Panc1 (cell line): ENCODE measurements at regions not wholly inside any gene's neighbourhood (a gene's known extent, or its start where the extent isn't known, plus 50 kb on each side); places are given as distances from the start of the nearest gene placed in this dataset.

Source experiments
- ATAC-seq: fragments of 200-7000 bp; cut with Tn5 transposase; 2 replicates; pipeline ENCODE4 v1.9.1; 2020; ENCODE audit warnings: mild to moderate bottlenecking, moderate library complexity
- BruUV-seq: library from RNA; stranded (reverse); fragments of 400-500 nt; replicated peaks from 2 replicates; lab custom pipeline; 2021; lab: Mats Ljungman, UMichigan
- CTCF ChIA-PET: fragments of 300-600 bp; sonication (Branson Sonifier 250); formaldehyde crosslinking; loops from one replicate; lab custom pipeline; 2022; ENCODE audit warnings: antibody characterized with exemption; lab: Charles Lee
- POLR2A ChIA-PET: fragments of 300-600 bp; sonication (Branson Sonifier 250); formaldehyde crosslinking; loops from one replicate; lab custom pipeline; 2022; ENCODE audit warnings: antibody characterized with exemption; lab: Charles Lee
- DNase-seq: peaks from one replicate; pipeline ENCODE4 v3.0.0-alpha.2; 2010; ENCODE audit warnings: low read depth, low spot score
- H3K27ac ChIP-seq: 2 replicates; pipeline ENCODE4 v1.5.1; 2011; ENCODE audit warnings: mild to moderate bottlenecking, low read length, inconsistent platforms
- H3K27me3 ChIP-seq: fragments of 200-500 bp; sonication (Bioruptor generic); 2 replicates; pipeline ENCODE4 v1.6.0; 2014; ENCODE audit warnings: low read length, inconsistent platforms; ENCODE audit not compliant: control insufficient read depth, insufficient read depth
- H3K36me3 ChIP-seq: fragments of 200-500 bp; sonication (Bioruptor generic); 2 replicates; pipeline ENCODE4 v1.5.1; 2014; ENCODE audit warnings: inconsistent platforms, mild to moderate bottlenecking, low read length, moderate library complexity; ENCODE audit not compliant: control insufficient read depth, insufficient read depth
- H3K4me1 ChIP-seq: 2 replicates; pipeline ENCODE4 v1.5.1; 2011; ENCODE audit warnings: inconsistent platforms, mild to moderate bottlenecking, low read length, moderate library complexity; ENCODE audit not compliant: control insufficient read depth, insufficient read depth
- H3K4me3 ChIP-seq, 2 experiments: 2 replicates each; pipeline ENCODE4 v1.5.1; 2011 to 2012; ENCODE audit warnings: low read depth in 2 of 2, low read length in 2 of 2, mild to moderate bottlenecking in 2 of 2, inconsistent platforms in 1 of 2, moderate library complexity in 1 of 2
- H3K9me3 ChIP-seq: fragments of 200-500 bp; sonication (Bioruptor generic); 2 replicates; pipeline ENCODE4 v1.5.1; 2014; ENCODE audit warnings: low read depth, mild to moderate bottlenecking, inconsistent platforms, low read length, moderate library complexity; ENCODE audit not compliant: control insufficient read depth, insufficient read depth
- CTCF ChIP-seq: fragments of 450-650 bp; IDR thresholded peaks from 2 replicates; pipeline ENCODE4 v1.5.1; 2017; ENCODE audit warnings: mild to moderate bottlenecking
- POLR2AphosphoS5 ChIP-seq: IDR thresholded peaks from 2 replicates; pipeline ENCODE4 v1.6.1; 2012; ENCODE audit warnings: mild to moderate bottlenecking, low read depth, low read length, moderate library complexity
- REST ChIP-seq, 2 experiments: IDR thresholded peaks; 2 replicates each; pipeline ENCODE4 v1.6.1; 2011 to 2012; ENCODE audit warnings: low read depth in 2 of 2, control low read depth in 1 of 2, low read length in 1 of 2, mild to moderate bottlenecking in 1 of 2, moderate library complexity in 1 of 2; ENCODE audit not compliant: insufficient read depth in 1 of 2
- SIN3A ChIP-seq: IDR thresholded peaks from 2 replicates; pipeline ENCODE4 v1.6.1; 2012; ENCODE audit warnings: low read depth, mild to moderate bottlenecking, low read length, moderate library complexity, borderline replicate concordance; ENCODE audit not compliant: insufficient read depth
- TCF7L2 ChIP-seq: IDR thresholded peaks from 2 replicates; pipeline ENCODE4 v1.6.1; 2011; ENCODE audit warnings: mild to moderate bottlenecking, low read depth, low read length, inconsistent platforms
- in situ Hi-C: cut with HindIII; loops from 2 replicates; pipeline ENCODE4 v1.10.0; 2016; ENCODE audit warnings: low sequenced_read_pairs, low pct_unique_long_range_greater_than_20kb
- intact Hi-C: fragments of 100-400 bp; cut with micrococcal nuclease; formaldehyde crosslinking; loops from one replicate; pipeline ENCODE4 v1.10.0; 2022; ENCODE audit not compliant: unreplicated experiment

GRCh38 chr17:77881545-77881944 is 77.0 kb upstream of the TNRC6C start:
- Histone ChIP-seq H3K36me3 (no peaks in the 10 kb centered on the region), H3K27ac (no peak overlapping the region), H3K4me1 (0 out of 2 replicates have a peak, but pooled peaks cover 3% of the 10 kb centered on the region), H3K4me3 (no peak overlapping the region), H3K9me3 (no peaks in the 10 kb centered on the region), H3K27me3 (peaks cover 5% of the 10 kb centered on the region)
- intact Hi-C loops (no loop called here), in situ Hi-C loops (no loop called here)
- ATAC-seq (no peak), DNase-seq (no peak)
- BruUV-seq: no TSS peak
- POLR2A ChIA-PET: no interaction called here
- CTCF ChIA-PET: no interaction called here
- no peak for TF ChIP-seq REST (IDR thresholded peaks at IDR 0.05; ENCODE audit: insufficient read depth in 1 of 2, low read depth in 2 of 2, low read length in 1 of 2)
- no peak for TF ChIP-seq POLR2AphosphoS5

GRCh38 chr17:77882040-77882439 is 76.5 kb upstream of the TNRC6C start:
- TF ChIP-seq SIN3A (no peak), POLR2AphosphoS5 (no peak), CTCF (no peak), REST (IDR thresholded peaks at IDR 0.05; ENCODE audit: insufficient read depth in 1 of 2, low read depth in 2 of 2, low read length in 1 of 2) (no peak), TCF7L2 (no peak)
- no TSS peak for BruUV-seq
- no peaks in the 10 kb centered on the region for H3K9me3 ChIP-seq
- H3K4me3 ChIP-seq: no peak overlapping the region
- 0 out of 2 replicates have a peak, but pooled peaks cover 3% of the 10 kb centered on the region for H3K4me1 ChIP-seq
- POLR2A ChIA-PET: no interaction called here
- intact Hi-C loops: no loop called here
- ATAC-seq (no peak), DNase-seq (no peak)
- in situ Hi-C loops: no loop called here
- H3K36me3 ChIP-seq: no peaks in the 10 kb centered on the region
- H3K27me3 ChIP-seq: peaks cover 9% of the 10 kb centered on the region
- CTCF ChIA-PET: no interaction called here
- H3K27ac ChIP-seq: no peak overlapping the region
